ENCODE measurements at regions not wholly inside any gene's neighbourhood (a gene's known extent, or its start where the extent isn't known, plus 50 kb on each side); places are given as distances from the start of the nearest gene placed in this dataset.
A peak's percentile ranks its signal among the peaks of the same experiment; 100 is the strongest.

DNA sequence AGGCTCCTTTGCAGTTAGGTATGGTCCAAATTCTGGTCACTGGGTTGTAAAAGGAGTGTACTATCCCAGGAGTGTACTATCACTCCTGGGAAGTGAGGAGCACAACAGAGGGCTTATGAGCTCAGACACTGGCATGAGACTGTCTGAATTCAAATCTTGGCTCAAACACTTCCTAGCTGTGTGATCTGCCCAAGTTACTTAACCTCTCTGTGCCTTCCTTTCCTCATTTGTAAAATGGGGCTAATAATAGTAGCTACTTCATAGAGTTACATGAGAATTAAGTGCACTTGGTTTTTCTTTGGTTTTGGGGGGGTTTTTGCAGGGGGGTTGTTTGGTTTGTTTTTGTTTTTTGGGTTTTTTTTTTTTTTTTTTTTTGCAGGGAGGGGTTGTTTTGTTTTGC, 152.0 kb downstream of the BCOR start:
- intact Hi-C loops (cut with DNase I; ENCODE audit: low total_unique reads), result no loop called here
- H3K36me3 ChIP-seq, result no peaks in the 10 kb centered on the region
- H3K27me3 ChIP-seq (replicated peaks in 1 of 7), result no peaks in the 10 kb centered on the region
- H3K4me3 ChIP-seq, result no peak overlapping the region
- no peak overlapping the region for H3K27ac ChIP-seq
- H3K4me1 ChIP-seq, result peaks cover 0 to 8% (median 0%) of the 10 kb centered on the region in 6 donors
- no peak for DNase-seq
- peaks cover 0 to 9% (median 0%) of the 10 kb centered on the region in 8 donors for H3K9me3 ChIP-seq
- TF ChIP-seq POLR2AphosphoS5 (IDR thresholded peaks at IDR 0.05) (no peak), POLR2A (IDR thresholded peaks at IDR 0.05) (no peak)
- TF ChIP-seq, protein P1, sequence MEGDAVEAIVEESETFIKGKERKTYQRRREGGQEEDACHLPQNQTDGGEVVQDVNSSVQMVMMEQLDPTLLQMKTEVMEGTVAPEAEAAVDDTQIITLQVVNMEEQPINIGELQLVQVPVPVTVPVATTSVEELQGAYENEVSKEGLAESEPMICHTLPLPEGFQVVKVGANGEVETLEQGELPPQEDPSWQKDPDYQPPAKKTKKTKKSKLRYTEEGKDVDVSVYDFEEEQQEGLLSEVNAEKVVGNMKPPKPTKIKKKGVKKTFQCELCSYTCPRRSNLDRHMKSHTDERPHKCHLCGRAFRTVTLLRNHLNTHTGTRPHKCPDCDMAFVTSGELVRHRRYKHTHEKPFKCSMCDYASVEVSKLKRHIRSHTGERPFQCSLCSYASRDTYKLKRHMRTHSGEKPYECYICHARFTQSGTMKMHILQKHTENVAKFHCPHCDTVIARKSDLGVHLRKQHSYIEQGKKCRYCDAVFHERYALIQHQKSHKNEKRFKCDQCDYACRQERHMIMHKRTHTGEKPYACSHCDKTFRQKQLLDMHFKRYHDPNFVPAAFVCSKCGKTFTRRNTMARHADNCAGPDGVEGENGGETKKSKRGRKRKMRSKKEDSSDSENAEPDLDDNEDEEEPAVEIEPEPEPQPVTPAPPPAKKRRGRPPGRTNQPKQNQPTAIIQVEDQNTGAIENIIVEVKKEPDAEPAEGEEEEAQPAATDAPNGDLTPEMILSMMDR (IDR thresholded peaks at IDR 0.05 in 8 of 11, conservative IDR thresholded peaks at IDR 0.05 in 3 of 11), result no peak

GRCh38 chrX:39946822-39947221, 150.9 kb downstream of the BCOR start:
- TF ChIP-seq POLR2A (IDR thresholded peaks at IDR 0.05) (no peak), POLR2AphosphoS5 (IDR thresholded peaks at IDR 0.05) (no peak)
- TF ChIP-seq, protein P1 (IDR thresholded peaks at IDR 0.05 in 8 of 11, conservative IDR thresholded peaks at IDR 0.05 in 3 of 11), result no peak
- Histone ChIP-seq H3K4me3 (no peak overlapping the region), H3K36me3 (no peaks in the 10 kb centered on the region), H3K9me3 (peaks cover 0 to 9% (median 0%) of the 10 kb centered on the region in 8 donors), H3K4me1 (peaks cover 0 to 8% (median 0%) of the 10 kb centered on the region in 6 donors), H3K27ac (no peak overlapping the region), H3K27me3 (replicated peaks in 1 of 7) (no peaks in the 10 kb centered on the region)
- 43 to 77% (median 76%) methylated on average over 4 of the region's 4 CpGs for WGBS, 5 donors
- DNase-seq, result peak; percentile 23
- intact Hi-C loops (cut with DNase I; ENCODE audit: low total_unique reads), result no loop called here

DNA sequence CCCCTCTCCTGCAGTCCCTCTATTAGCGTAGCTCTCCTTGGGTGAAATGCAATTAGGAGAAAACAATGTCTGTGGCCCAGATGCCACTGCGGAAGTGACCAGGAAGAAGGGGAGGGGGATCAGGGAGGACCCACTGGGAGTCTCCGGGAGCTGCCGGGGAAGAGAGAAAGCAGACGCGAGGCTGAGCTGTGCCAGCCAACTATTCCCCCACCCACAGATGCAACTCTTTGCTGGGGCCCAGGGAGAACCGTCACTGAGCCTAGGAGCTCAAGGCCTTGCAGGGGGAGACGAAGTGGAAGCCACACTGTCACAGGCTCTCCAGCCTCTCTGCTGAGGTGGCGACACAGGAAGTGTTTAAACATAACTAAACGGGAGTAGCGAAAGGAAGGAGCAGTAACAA, 149.2 kb downstream of the BCOR start:
- DNase-seq, result peak; percentile 46
- Histone ChIP-seq H3K4me3 (no peak overlapping the region), H3K27ac (no peak overlapping the region), H3K27me3 (replicated peaks in 1 of 7) (no peaks in the 10 kb centered on the region), H3K9me3 (peaks cover 0 to 2% (median 0%) of the 10 kb centered on the region in 8 donors), H3K36me3 (no peaks in the 10 kb centered on the region), H3K4me1 (peaks cover 0 to 8% (median 0%) of the 10 kb centered on the region in 6 donors)
- 20 to 57% (median 35%) methylated on average over 5 to 11 of the region's 11 CpGs for WGBS, 5 donors
- intact Hi-C loops (cut with DNase I; ENCODE audit: low total_unique reads), result no loop called here
- TF ChIP-seq, protein P1 (IDR thresholded peaks at IDR 0.05 in 8 of 11, conservative IDR thresholded peaks at IDR 0.05 in 3 of 11), result no peak
- no peak for TF ChIP-seq POLR2A (IDR thresholded peaks at IDR 0.05)
- TF ChIP-seq POLR2AphosphoS5 (IDR thresholded peaks at IDR 0.05), result no peak

GRCh38 chrX:39950018-39950688, 147.6 kb downstream of the BCOR start:
- 85 to 96% (median 90%) methylated on average over 3 of the region's 3 CpGs for WGBS, 5 donors
- H3K4me1 ChIP-seq, result peaks cover 0 to 8% (median 0%) of the 10 kb centered on the region in 6 donors
- TF ChIP-seq POLR2A (IDR thresholded peaks at IDR 0.05) (no peak), POLR2AphosphoS5 (IDR thresholded peaks at IDR 0.05) (no peak)
- TF ChIP-seq, protein P1 (IDR thresholded peaks at IDR 0.05 in 8 of 11, conservative IDR thresholded peaks at IDR 0.05 in 3 of 11), result no peak
- H3K27ac ChIP-seq, result no peak overlapping the region
- no peaks in the 10 kb centered on the region for H3K27me3 ChIP-seq (replicated peaks in 1 of 7)
- peak; percentile 10 for DNase-seq
- no peaks in the 10 kb centered on the region for H3K9me3 ChIP-seq
- H3K4me3 ChIP-seq, result no peak overlapping the region
- H3K36me3 ChIP-seq, result no peaks in the 10 kb centered on the region
- intact Hi-C loops (cut with DNase I; ENCODE audit: low total_unique reads), result no loop called here

Measured in spleen (tissue), 11 donors.